A673 (cell line): ENCODE measurements at regions not wholly inside any gene's neighbourhood (a gene's known extent, or its start where the extent isn't known, plus 50 kb on each side); places are given as distances from the start of the nearest gene placed in this dataset.

Experiments
- BruUV-seq: library from RNA; stranded (reverse); fragments of 400-500 nt; replicated peaks from 2 replicates; lab custom pipeline; 2021; lab: Mats Ljungman, UMichigan
- CTCF ChIA-PET: fragments of 300-600 bp; sonication (Branson Sonifier 250); formaldehyde crosslinking; loops from one replicate; lab custom pipeline; 2022; ENCODE audit warnings: antibody characterized with exemption; lab: Charles Lee
- POLR2A ChIA-PET: fragments of 300-600 bp; sonication (Branson Sonifier 250); formaldehyde crosslinking; loops from one replicate; lab custom pipeline; 2022; ENCODE audit warnings: antibody characterized with exemption; ENCODE audit not compliant: low non-redundant PET; lab: Charles Lee
- DNase-seq: peaks from one replicate; pipeline ENCODE4 v3.0.0-alpha.2; 2015; ENCODE audit warnings: low spot score
- H3K27ac ChIP-seq: fragments of 200-600 bp; sonication (generic); 2 replicates; pipeline ENCODE4 v1.5.1; 2016; ENCODE audit warnings: mixed run types, low read depth, mild to moderate bottlenecking, mixed read lengths, antibody characterized with exemption, low read length; ENCODE audit not compliant: poor library complexity, severe bottlenecking
- H3K27me3 ChIP-seq: fragments of 200-600 bp; sonication (generic); replicated peaks from 2 replicates; pipeline ENCODE4 v1.6.1; 2017; ENCODE audit warnings: mixed run types, low read depth, mild to moderate bottlenecking, mixed read lengths, antibody characterized with exemption, low read length; ENCODE audit not compliant: insufficient read depth, poor library complexity
- H3K36me3 ChIP-seq: fragments of 200-600 bp; sonication (generic); 2 replicates; pipeline ENCODE4 v1.6.1; 2016; ENCODE audit warnings: mixed run types, mild to moderate bottlenecking, mixed read lengths, antibody characterized with exemption, low read length; ENCODE audit not compliant: insufficient read depth, poor library complexity, severe bottlenecking
- H3K4me1 ChIP-seq: fragments of 200-600 bp; sonication (generic); 2 replicates; pipeline ENCODE4 v1.6.1; 2017; ENCODE audit warnings: mixed run types, mild to moderate bottlenecking, mixed read lengths, antibody characterized with exemption, low read length; ENCODE audit not compliant: insufficient read depth, poor library complexity, severe bottlenecking
- H3K4me3 ChIP-seq: fragments of 200-600 bp; sonication (generic); 2 replicates; pipeline ENCODE4 v1.5.1; 2016; ENCODE audit warnings: low read depth, mixed run types, mild to moderate bottlenecking, mixed read lengths, low read length; ENCODE audit not compliant: poor library complexity, severe bottlenecking
- H3K9me3 ChIP-seq: fragments of 200-600 bp; sonication (generic); 2 replicates; pipeline ENCODE4 v1.6.1; 2016; ENCODE audit warnings: mixed run types, low read depth, mild to moderate bottlenecking, mixed read lengths, antibody characterized with exemption, low read length; ENCODE audit not compliant: poor library complexity, severe bottlenecking
- EZH2 ChIP-seq: fragments of 200-600 bp; sonication (generic); IDR thresholded peaks from 2 replicates; pipeline ENCODE4 v1.6.1; 2017; ENCODE audit warnings: borderline replicate concordance, low read depth, mild to moderate bottlenecking, mixed read lengths, antibody characterized with exemption, low read length; ENCODE audit not compliant: poor library complexity, severe bottlenecking
- intact Hi-C: fragments of 100-400 bp; cut with micrococcal nuclease; formaldehyde crosslinking; loops from one replicate; pipeline ENCODE4 v1.10.0; 2022; ENCODE audit not compliant: unreplicated experiment
- TF ChIP-seq, protein P1 (sequence below): fragments of 300-800, 200-600 bp; sonication (generic); conservative IDR thresholded peaks from 2 replicates; pipeline ENCODE4 v1.5.1; 2017; ENCODE audit warnings: low read depth, mild to moderate bottlenecking, antibody characterized with exemption, low read length, moderate library complexity, mixed read lengths

DNA sequence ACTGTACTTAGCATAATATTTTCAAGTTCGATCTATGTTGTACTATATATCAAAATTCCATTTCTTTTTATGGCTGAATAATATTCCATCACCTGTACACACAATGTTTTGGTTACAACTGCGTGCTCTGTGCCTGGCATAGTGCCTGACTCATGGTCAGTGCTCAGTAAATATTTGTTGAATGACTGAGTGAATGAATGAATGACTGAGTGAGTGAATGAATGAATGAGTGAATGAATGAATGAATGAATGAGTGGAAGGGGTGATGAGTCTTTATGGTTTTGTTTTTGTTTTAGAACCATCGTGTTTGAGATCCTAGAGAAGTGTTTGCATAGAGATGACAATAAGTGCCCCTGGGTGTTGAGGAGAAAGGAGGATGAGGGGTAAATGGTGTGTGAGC, 155.3 kb downstream of the MRM1 start:
- Histone ChIP-seq H3K9me3 (no peaks in the 10 kb centered on the region), H3K27ac (no peak overlapping the region), H3K4me1 (no peaks in the 10 kb centered on the region), H3K4me3 (no peak overlapping the region), H3K36me3 (no peaks in the 10 kb centered on the region), H3K27me3 (no peaks in the 10 kb centered on the region)
- POLR2A ChIA-PET = no interaction called here
- TF ChIP-seq, protein P1, sequence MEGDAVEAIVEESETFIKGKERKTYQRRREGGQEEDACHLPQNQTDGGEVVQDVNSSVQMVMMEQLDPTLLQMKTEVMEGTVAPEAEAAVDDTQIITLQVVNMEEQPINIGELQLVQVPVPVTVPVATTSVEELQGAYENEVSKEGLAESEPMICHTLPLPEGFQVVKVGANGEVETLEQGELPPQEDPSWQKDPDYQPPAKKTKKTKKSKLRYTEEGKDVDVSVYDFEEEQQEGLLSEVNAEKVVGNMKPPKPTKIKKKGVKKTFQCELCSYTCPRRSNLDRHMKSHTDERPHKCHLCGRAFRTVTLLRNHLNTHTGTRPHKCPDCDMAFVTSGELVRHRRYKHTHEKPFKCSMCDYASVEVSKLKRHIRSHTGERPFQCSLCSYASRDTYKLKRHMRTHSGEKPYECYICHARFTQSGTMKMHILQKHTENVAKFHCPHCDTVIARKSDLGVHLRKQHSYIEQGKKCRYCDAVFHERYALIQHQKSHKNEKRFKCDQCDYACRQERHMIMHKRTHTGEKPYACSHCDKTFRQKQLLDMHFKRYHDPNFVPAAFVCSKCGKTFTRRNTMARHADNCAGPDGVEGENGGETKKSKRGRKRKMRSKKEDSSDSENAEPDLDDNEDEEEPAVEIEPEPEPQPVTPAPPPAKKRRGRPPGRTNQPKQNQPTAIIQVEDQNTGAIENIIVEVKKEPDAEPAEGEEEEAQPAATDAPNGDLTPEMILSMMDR = no peak
- TF ChIP-seq EZH2 = no peak
- CTCF ChIA-PET = interaction anchor here (0.6 kb wide), 1 partner anchor 154 kb away, joined by 7 read pairs; no protein-coding TSS in a partner anchor
- intact Hi-C loops = no loop called here
- DNase-seq = no peak
- BruUV-seq = no TSS peak

DNA sequence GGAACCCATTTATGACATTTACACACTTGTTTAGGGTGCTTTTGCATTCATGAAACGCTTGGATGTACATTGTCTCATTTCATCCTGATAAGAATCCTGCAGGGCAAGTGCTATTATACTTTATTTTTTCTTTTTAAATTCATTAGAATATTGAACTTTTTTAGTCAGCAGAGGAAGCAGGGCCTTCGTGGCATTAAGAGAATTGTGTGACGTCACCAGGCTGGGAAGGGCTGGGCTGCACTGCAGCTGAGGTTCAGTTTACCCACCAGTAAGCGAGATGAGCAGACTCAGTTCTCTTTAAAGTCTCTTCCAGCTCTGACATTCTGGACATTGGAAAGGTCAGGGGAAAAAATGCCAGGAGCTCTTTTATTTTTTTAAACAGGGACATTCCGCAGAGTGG, 159.0 kb downstream of the MRM1 start:
- Histone ChIP-seq H3K4me3 (no peak overlapping the region), H3K4me1 (no peaks in the 10 kb centered on the region), H3K27me3 (no peaks in the 10 kb centered on the region), H3K27ac (no peak overlapping the region), H3K36me3 (no peaks in the 10 kb centered on the region), H3K9me3 (no peaks in the 10 kb centered on the region)
- TF ChIP-seq, protein P1 = no peak
- TF ChIP-seq EZH2 = no peak
- CTCF ChIA-PET = interaction anchor here (0.5 kb wide), 1 partner anchor 54 kb away, joined by 4 read pairs; no protein-coding TSS in a partner anchor
- DNase-seq = no peak
- BruUV-seq = no TSS peak
- intact Hi-C loops = no loop called here
- POLR2A ChIA-PET = no interaction called here

DNA sequence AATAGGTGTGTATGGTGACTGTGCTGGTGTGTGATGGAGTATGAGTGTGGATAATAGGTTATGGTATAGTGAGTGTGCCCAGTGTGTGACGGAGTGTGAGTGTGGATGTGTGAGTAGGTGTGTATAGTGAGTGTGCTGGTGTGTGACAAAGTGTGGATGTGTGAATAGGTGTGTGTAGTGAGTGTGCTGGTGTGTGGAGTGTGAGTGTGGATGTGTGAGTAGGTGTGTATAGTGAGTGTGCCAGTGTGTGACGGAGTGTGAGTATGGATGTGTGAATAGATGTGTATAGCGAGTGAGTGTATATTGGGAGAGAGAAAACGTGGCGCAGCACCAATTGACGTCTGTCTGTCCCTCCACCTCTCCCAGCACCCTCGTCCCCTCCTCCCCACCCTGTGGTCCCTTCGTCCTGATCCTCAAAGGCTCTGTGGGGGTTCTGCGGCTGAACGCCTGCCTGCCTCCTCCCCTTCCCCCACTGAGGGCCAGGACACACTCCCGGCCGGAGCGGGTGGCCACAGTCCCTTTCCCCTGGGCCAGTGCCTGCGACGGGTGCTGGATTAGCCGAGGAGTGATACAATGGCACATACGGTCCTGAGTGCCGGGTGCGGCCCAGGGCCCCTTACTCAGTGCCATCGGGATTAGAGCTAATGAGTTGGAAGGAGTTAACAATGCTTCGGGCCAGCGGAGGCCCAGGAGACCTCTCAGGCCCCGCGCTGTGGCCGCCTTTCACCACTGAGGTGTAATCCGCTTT, 160.0 kb downstream of the MRM1 start:
- intact Hi-C loops = no loop called here
- no TSS peak for BruUV-seq
- H3K4me3 ChIP-seq = no peak overlapping the region

More for the DNA sequence above, 160.0 kb downstream of the MRM1 start:
- TF ChIP-seq, protein P1 = no peak
- no peak for TF ChIP-seq EZH2
- H3K9me3 ChIP-seq = no peaks in the 10 kb centered on the region
- no peaks in the 10 kb centered on the region for H3K27me3 ChIP-seq
- ChIA-PET CTCF (no interaction called here), POLR2A (no interaction called here)
- no peak for DNase-seq
- H3K4me1 ChIP-seq = no peaks in the 10 kb centered on the region
- no peak overlapping the region for H3K27ac ChIP-seq
- H3K36me3 ChIP-seq = no peaks in the 10 kb centered on the region
